K562 (cell line): ENCODE measurements at regions not wholly inside any gene's neighbourhood (a gene's known extent, or its start where the extent isn't known, plus 50 kb on each side); places are given as distances from the start of the nearest gene placed in this dataset.

ENCODE experiments used
- ARID4B ChIP-seq: sonication (generic); formaldehyde crosslinking; IDR thresholded peaks from 2 replicates; pipeline ENCODE4 v1.8.0; 2022; ENCODE audit warnings: mild to moderate bottlenecking, missing genetic modification reagents
- CREB1 ChIP-seq, 2 experiments: sonication (generic) in 1 of 2; formaldehyde crosslinking in 1 of 2; IDR thresholded peaks; 2 replicates each; pipeline versions ENCODE4 v1.6.1 to v1.8.0; 2012 to 2022; ENCODE audit warnings: inconsistent platforms in 1 of 2, mild to moderate bottlenecking in 1 of 2, missing genetic modification reagents in 1 of 2, moderate library complexity in 1 of 2
- GABPA ChIP-seq: fragments of 200-800 bp; sonication (Bioruptor generic); conservative IDR thresholded peaks from 2 replicates; pipeline ENCODE4 v1.6.1; 2016; ENCODE audit warnings: low read depth, missing genetic modification characterization, missing compliant biosample characterization
- GTF2A2 ChIP-seq: IDR thresholded peaks from 2 replicates; pipeline ENCODE4 v1.6.1; 2016; ENCODE audit warnings: mild to moderate bottlenecking, missing genetic modification characterization, missing compliant biosample characterization
- KDM4B ChIP-seq, 2 experiments: fragments of 450-650 bp in 1 of 2; sonication (generic) in 1 of 2; IDR thresholded peaks; 2 replicates each; pipeline ENCODE4 v1.6.1; 2016 to 2017; ENCODE audit warnings: borderline replicate concordance in 2 of 2, antibody characterized with exemption in 1 of 2, low read depth in 1 of 2, mild to moderate bottlenecking in 1 of 2
- MAFK ChIP-seq: IDR thresholded peaks from 2 replicates; pipeline ENCODE4 v1.6.1; 2011; ENCODE audit warnings: low read length, improper control_type of control experiment
- POLR2AphosphoS5 ChIP-seq: IDR thresholded peaks from 2 replicates; pipeline ENCODE4 v1.6.1; 2011; ENCODE audit warnings: mild to moderate bottlenecking, low read depth, low read length, moderate library complexity; ENCODE audit not compliant: control insufficient read depth, insufficient read depth
- RAD21 ChIP-seq, 2 experiments: fragments of 250-450 bp in 1 of 2; fragments of 450-650 bp in 1 of 2; sonication (Bioruptor Pico) in 1 of 2; formaldehyde crosslinking in 1 of 2; IDR thresholded peaks in 1 of 2; conservative IDR thresholded peaks in 1 of 2; 2 replicates each; pipeline versions ENCODE4 v1.4.0 to v1.8.0; 2020 to 2022; ENCODE audit warnings: mild to moderate bottlenecking in 2 of 2, moderate library complexity in 1 of 2
- RUNX1 ChIP-seq: sonication (generic); IDR thresholded peaks from 2 replicates; pipeline ENCODE4 v1.6.1; 2016; ENCODE audit warnings: antibody characterized with exemption, low read depth
- YY1 ChIP-seq, 3 experiments: IDR thresholded peaks; 2 replicates each; pipeline ENCODE4 v1.6.1; 2011; ENCODE audit warnings: low read length in 2 of 3, mild to moderate bottlenecking in 2 of 3, moderate library complexity in 2 of 3, borderline replicate concordance in 1 of 3, control low read depth in 1 of 3, low read depth in 1 of 3; ENCODE audit not compliant: insufficient read depth in 3 of 3, insufficient replicate concordance in 2 of 3, control insufficient read depth in 1 of 3, insufficient read length in 1 of 3; ENCODE audit errors: extremely low read depth in 1 of 3
- ZNF431 ChIP-seq: sonication (generic); formaldehyde crosslinking; IDR thresholded peaks from 2 replicates; pipeline ENCODE4 v1.8.0; 2022; ENCODE audit warnings: mild to moderate bottlenecking, missing genetic modification reagents
- ZNF639 ChIP-seq, 2 experiments: fragments of 200-800 bp in 1 of 2; sonication (Bioruptor generic) in 1 of 2; sonication (generic) in 1 of 2; formaldehyde crosslinking in 1 of 2; IDR thresholded peaks in 1 of 2; conservative IDR thresholded peaks in 1 of 2; 2 replicates each; pipeline versions ENCODE4 v1.5.0 to v1.6.1; 2016 to 2020; ENCODE audit warnings: missing compliant biosample characterization in 1 of 2, missing genetic modification characterization in 1 of 2, missing genetic modification reagents in 1 of 2
- TF ChIP-seq, protein P1 (sequence below), 3 experiments: IDR thresholded peaks in 2 of 3; conservative IDR thresholded peaks in 1 of 3; 2 replicates each; pipeline ENCODE4 v1.5.1; 2011 to 2012; ENCODE audit warnings: low read length in 3 of 3, mild to moderate bottlenecking in 3 of 3, control low read depth in 2 of 3, improper control_type of control experiment in 1 of 3, inconsistent platforms in 1 of 3, low read depth in 1 of 3, mixed read lengths in 1 of 3, moderate library complexity in 1 of 3; ENCODE audit not compliant: insufficient read depth in 2 of 3

- TF ChIP-seq GABPA (tag): no peak
- no peak for TF ChIP-seq ARID4B (CRISPR knock-in tag)
- no peak for TF ChIP-seq GTF2A2
- TF ChIP-seq ZNF431: no peak
- TF ChIP-seq RUNX1: no peak
- no peak for TF ChIP-seq KDM4B (IDR thresholded peaks at IDR 0.05; ENCODE audit: borderline replicate concordance in 2 of 2, low read depth in 1 of 2)
- TF ChIP-seq, protein P1, sequence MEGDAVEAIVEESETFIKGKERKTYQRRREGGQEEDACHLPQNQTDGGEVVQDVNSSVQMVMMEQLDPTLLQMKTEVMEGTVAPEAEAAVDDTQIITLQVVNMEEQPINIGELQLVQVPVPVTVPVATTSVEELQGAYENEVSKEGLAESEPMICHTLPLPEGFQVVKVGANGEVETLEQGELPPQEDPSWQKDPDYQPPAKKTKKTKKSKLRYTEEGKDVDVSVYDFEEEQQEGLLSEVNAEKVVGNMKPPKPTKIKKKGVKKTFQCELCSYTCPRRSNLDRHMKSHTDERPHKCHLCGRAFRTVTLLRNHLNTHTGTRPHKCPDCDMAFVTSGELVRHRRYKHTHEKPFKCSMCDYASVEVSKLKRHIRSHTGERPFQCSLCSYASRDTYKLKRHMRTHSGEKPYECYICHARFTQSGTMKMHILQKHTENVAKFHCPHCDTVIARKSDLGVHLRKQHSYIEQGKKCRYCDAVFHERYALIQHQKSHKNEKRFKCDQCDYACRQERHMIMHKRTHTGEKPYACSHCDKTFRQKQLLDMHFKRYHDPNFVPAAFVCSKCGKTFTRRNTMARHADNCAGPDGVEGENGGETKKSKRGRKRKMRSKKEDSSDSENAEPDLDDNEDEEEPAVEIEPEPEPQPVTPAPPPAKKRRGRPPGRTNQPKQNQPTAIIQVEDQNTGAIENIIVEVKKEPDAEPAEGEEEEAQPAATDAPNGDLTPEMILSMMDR (IDR thresholded peaks at IDR 0.05 in 2 of 3, conservative IDR thresholded peaks at IDR 0.05 in 1 of 3; ENCODE audit: insufficient read depth in 2 of 3, low read depth in 1 of 3, low read length in 3 of 3): no peak
- TF ChIP-seq RAD21 (CRISPR knock-in tag; conservative IDR thresholded peaks at IDR 0.05 in 1 of 2, IDR thresholded peaks at IDR 0.05 in 1 of 2): no peak
- no peak for TF ChIP-seq CREB1 (IDR thresholded peaks at IDR 0.05)
- no peak for TF ChIP-seq CREB1 (CRISPR knock-in tag; IDR thresholded peaks at IDR 0.05)
- TF ChIP-seq POLR2AphosphoS5: no peak
- TF ChIP-seq YY1 (IDR thresholded peaks at IDR 0.05; ENCODE audit: borderline replicate concordance in 1 of 3, control insufficient read depth in 1 of 3, extremely low read depth in 1 of 3, insufficient read depth in 3 of 3, insufficient read length in 1 of 3, insufficient replicate concordance in 2 of 3, low read depth in 1 of 3, low read length in 2 of 3): no peak
- no peak for TF ChIP-seq ZNF639 (CRISPR knock-in tag; conservative IDR thresholded peaks at IDR 0.05 in 1 of 2, IDR thresholded peaks at IDR 0.05 in 1 of 2)
- TF ChIP-seq MAFK: no peak
Measured at GRCh38 chr9:88819476-88819875, 171.8 kb upstream of the S1PR3 start.
